ENCODE measurements at regions not wholly inside any gene's neighbourhood (a gene's known extent, or its start where the extent isn't known, plus 50 kb on each side); places are given as distances from the start of the nearest gene placed in this dataset.

GRCh38 chr16:13798211-13798610, 121.7 kb upstream of the ERCC4 start (continued):
- TF ChIP-seq CEBPZ (IDR thresholded peaks at IDR 0.05; ENCODE audit: low read depth, low read length) = no peak
- TF ChIP-seq RFX5 (IDR thresholded peaks at IDR 0.05; ENCODE audit: low read depth, low read length) = no peak
- TF ChIP-seq, protein P1, sequence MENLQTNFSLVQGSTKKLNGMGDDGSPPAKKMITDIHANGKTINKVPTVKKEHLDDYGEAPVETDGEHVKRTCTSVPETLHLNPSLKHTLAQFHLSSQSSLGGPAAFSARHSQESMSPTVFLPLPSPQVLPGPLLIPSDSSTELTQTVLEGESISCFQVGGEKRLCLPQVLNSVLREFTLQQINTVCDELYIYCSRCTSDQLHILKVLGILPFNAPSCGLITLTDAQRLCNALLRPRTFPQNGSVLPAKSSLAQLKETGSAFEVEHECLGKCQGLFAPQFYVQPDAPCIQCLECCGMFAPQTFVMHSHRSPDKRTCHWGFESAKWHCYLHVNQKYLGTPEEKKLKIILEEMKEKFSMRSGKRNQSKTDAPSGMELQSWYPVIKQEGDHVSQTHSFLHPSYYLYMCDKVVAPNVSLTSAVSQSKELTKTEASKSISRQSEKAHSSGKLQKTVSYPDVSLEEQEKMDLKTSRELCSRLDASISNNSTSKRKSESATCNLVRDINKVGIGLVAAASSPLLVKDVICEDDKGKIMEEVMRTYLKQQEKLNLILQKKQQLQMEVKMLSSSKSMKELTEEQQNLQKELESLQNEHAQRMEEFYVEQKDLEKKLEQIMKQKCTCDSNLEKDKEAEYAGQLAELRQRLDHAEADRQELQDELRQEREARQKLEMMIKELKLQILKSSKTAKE (IDR thresholded peaks at IDR 0.05; ENCODE audit: low read depth, poor library complexity, severe bottlenecking) = no peak
- TF ChIP-seq NFYA (IDR thresholded peaks at IDR 0.05; ENCODE audit: borderline replicate concordance, low read depth, low read length) = no peak
- TF ChIP-seq, protein P2, sequence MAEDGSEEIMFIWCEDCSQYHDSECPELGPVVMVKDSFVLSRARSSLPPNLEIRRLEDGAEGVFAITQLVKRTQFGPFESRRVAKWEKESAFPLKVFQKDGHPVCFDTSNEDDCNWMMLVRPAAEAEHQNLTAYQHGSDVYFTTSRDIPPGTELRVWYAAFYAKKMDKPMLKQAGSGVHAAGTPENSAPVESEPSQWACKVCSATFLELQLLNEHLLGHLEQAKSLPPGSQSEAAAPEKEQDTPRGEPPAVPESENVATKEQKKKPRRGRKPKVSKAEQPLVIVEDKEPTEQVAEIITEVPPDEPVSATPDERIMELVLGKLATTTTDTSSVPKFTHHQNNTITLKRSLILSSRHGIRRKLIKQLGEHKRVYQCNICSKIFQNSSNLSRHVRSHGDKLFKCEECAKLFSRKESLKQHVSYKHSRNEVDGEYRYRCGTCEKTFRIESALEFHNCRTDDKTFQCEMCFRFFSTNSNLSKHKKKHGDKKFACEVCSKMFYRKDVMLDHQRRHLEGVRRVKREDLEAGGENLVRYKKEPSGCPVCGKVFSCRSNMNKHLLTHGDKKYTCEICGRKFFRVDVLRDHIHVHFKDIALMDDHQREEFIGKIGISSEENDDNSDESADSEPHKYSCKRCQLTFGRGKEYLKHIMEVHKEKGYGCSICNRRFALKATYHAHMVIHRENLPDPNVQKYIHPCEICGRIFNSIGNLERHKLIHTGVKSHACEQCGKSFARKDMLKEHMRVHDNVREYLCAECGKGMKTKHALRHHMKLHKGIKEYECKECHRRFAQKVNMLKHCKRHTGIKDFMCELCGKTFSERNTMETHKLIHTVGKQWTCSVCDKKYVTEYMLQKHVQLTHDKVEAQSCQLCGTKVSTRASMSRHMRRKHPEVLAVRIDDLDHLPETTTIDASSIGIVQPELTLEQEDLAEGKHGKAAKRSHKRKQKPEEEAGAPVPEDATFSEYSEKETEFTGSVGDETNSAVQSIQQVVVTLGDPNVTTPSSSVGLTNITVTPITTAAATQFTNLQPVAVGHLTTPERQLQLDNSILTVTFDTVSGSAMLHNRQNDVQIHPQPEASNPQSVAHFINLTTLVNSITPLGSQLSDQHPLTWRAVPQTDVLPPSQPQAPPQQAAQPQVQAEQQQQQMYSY (CRISPR knock-in tag; IDR thresholded peaks at IDR 0.05) = no peak
- TF ChIP-seq SUZ12 (IDR thresholded peaks at IDR 0.05; ENCODE audit: unreplicated experiment) = no peak
